NCI-H460 (cell line): ENCODE measurements at regions not wholly inside any gene's neighbourhood (a gene's known extent, or its start where the extent isn't known, plus 50 kb on each side); places are given as distances from the start of the nearest gene placed in this dataset.

ENCODE experiments used
- DNase-seq: peaks from one replicate; pipeline ENCODE4 v3.0.0-alpha.2; 2016; ENCODE audit warnings: low read depth; ENCODE audit errors: extremely low read depth

DNA sequence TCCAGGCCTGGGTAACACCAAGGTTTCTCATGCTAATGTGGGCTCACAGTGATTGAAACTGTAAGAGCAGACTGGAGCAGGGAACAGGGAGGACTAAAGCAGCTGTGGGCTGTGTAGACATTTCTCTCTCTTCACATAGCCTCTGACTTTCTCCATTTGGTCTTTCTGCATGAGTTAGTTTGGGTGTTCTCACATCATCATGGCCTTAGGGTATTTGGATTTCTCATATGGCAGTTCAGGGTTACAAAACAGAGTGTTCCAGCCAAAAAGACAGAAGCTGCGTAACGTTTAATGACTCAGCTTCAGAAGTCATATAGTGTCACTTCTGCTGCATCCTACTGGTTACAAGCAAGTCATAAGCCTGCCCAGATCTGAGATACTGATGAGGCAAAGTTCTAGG lies 52.0 kb upstream of the OSBPL8 start:
- peak; percentile 65 for DNase-seq

DNA sequence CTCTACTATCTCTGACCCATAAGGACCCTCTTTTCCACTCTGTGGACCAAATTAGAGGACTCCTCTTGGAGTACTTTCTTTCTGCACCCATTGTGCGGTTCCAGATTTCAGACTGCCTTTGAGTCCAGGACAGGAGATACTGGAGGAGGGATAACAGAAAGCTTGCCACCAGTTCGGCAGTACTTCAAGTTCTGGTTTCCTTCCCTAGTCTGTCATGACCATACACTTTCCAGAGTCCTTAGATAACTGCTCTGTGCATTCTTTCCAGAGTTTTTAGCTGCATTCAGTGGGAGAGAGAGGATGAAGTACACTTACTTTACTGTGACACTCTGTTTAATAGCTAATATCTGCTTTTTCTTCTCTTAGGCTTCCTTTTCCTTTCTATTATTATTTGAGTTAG lies 54.8 kb upstream of the OSBPL8 start:
- no peak for DNase-seq

DNA sequence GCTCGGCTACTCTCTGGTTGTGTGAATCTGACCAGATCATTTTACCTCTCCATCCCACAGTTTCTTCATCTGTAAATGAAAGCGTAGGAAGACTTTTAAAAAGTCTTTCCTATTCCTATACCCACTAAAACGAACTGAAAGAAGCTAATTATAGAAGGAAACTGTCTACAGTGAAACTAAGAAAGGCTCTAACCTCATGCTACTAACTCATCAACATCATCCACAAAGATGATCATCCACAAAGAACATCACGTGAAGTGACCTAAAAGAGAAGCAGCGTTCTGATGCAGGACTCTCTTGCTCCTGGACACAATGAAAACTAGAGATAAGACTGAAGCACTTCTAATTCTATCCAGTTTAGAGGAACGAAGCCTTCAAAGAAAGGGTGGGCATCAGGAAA lies 58.5 kb upstream of the OSBPL8 start:
- DNase-seq: no peak

DNA sequence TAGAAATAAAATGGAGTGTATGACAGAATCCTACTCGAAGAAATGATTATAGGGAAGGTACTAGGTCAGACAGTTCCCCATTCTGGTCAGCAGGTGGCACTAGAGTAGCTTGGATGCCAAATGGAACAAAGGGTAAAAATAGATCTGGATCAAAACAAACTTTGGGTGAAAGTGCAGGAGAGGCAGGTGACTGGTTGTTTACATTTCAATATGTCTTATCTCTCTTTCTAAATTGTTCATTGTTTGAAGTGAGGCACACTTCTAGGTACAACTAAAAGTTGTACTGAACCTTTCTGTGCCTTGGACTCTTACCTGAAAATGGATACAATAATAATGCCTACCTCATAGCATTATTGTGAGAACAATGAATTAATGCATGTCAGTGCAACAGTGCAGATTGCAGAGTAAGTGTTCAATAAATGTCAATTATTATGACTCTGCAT lies 62.0 kb upstream of the OSBPL8 start:
- DNase-seq: peak; percentile 69

DNA sequence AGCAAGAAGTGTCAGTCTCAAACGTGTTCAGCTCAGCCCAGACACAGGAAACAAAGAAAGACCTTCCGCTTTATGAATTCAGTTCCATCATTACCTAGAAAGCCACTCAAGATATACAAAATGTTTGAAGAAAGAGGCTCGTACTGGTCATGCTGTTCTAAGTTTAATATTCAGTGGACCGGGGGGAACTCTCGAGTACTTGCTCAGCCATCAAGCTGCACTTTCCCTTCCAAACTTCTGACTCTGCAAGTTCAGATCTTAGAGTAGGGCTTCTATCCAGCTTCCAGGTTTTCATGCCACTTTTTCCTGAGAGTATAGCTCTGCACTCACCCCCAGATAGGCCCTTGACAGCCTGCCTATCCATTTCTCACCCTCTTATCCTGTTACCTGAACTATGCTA lies 62.8 kb upstream of the OSBPL8 start:
- DNase-seq: no peak

DNA sequence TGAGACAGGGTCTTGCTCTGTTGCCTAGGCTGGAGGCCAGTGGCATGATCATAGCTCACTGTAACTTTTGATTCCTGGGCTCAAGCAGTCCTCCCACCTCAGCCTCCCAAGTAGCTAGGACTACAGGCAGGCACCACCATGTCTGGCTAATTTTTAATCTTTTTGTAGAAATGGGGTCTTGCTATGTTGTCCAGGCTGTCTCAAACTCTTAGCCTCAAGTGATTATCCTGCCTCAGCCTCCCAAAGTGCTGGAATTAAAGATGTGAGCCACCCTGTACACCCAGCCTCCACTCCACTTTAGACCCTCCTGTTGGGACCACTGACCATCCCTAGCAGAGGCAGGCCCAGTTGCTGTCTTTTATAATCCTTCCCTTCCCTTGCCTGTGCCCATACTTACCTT lies 63.3 kb upstream of the OSBPL8 start:
- no peak for DNase-seq

DNA sequence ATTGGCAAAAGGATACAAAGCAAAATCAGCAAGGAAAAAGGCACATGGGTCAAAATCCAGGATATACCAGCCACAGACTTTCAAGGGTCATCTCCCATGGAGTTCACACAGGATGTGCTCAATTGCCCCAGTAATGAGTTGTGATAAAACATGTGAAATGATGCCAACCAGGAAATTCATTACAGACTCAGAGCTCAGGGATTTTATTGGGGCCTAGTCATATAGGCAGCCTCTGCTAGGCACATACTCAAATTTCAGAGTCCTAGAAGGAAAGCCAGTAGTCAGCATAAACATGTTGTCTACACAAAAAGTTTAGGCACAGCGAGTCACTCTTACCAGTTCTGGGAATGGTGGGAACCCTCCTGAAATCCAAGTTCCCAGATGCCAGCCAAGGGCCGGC lies 64.4 kb upstream of the OSBPL8 start:
- no peak for DNase-seq

DNA sequence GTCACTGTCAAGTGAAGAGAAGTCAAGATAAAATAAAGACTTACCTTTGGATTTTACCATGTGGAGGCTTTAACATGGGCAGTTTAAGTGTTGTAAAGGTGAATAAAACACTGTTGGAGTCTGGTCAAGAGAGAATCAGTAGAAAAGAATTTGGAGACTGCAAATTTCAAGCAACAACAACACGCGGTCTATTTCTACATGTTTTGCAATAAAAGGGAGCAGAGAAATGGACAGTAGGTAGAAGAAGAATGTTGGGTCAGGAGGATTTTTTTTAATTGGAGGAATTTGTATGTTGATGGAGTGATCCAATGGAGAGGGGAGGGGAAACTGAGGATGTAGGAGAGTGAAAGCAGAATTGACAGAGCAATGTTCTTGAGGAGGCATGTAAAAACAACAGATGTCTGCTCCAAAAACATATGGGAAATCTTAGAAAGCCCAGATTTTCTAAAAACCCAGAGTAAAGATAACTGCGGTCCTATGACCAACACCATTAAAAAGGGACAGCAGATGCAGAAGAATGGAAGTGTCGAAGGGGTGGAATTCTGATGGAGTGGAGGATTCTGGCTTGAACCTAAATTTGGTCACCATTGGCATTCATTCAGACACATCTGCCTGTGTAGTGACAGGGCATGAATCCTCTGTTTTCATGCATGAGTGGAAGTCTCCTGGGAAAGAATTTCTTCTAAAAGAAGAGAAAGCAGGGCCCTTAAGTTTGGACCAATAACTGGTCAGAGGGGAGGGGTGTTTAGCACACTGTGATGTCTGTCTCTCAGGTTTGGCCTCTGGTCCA lies 68.0 kb upstream of the OSBPL8 start:
- DNase-seq: no peak

DNA sequence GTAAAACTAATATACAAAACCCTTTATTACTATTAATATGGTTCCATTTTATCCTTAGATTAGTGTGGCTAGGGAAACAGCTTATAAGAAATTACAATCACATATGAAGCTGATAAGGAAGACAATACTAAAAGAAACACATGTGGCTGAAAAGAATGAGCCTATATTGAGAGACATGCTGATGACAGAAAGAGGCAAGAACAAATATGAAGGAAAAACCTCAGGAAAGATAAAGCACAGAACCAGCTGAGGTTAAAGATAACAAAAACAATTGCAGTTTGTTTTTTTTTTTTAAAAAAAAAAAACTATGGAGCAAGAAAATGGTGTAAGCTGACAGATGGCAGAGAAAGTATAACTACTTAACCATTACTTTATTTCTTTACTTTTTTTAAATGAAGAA lies 69.2 kb upstream of the OSBPL8 start:
- DNase-seq: no peak

DNA sequence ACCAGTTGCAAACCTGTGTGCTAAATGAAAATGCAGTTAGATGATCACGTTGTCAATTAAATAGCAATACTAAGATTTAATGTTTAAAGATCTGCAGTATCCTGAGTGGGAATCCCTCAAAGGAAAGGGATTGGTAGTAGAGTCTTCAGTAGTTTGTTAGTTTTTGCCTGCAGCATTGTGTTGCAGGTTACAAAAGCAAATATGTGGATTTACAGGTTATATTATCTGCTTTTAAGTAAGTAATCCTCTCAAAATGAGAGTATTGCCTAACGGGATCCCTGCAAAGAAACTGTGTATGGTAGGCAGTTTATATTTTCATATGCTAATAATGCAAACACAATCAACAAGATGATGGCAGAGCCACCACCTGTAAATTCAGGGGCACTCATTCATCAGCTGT lies 72.2 kb upstream of the OSBPL8 start:
- no peak for DNase-seq

DNA sequence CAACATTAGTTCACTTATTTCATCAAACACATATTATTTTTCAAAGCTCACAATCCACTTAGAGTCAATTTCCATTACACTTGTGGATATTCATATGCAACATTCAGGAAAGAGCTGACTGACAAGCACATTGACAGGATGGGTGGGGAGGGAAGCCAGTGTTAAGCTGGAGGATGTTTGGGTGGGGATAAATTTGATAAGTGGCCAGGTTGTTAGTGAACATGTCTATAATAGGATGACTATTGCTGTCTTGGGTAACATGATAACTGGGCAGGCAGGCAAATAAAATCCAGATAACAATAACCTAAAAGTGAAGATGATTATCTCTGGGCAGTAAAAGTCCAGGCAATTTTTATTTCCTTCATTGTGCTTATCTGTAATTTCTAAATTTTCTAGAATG lies 73.8 kb upstream of the OSBPL8 start:
- DNase-seq: no peak

DNA sequence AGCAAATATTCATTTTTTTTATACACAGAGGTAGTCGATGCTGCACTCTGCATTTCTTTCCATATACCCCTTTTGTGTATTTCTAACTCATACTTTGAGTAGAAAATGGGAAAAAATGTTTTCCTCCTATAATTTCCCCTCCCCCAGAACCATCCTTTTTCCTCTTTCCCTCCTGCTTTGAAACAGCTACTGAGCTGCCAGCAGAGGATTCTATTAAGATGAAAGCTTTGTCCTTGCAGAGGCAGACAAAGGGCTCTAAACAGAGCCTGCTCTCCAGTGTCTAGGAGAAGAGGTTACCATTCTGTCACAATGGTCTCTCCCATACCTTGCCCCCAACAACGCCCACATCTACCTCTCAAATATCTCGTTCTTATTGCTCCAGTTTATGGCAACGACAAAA lies 74.6 kb upstream of the OSBPL8 start:
- no peak for DNase-seq

DNA sequence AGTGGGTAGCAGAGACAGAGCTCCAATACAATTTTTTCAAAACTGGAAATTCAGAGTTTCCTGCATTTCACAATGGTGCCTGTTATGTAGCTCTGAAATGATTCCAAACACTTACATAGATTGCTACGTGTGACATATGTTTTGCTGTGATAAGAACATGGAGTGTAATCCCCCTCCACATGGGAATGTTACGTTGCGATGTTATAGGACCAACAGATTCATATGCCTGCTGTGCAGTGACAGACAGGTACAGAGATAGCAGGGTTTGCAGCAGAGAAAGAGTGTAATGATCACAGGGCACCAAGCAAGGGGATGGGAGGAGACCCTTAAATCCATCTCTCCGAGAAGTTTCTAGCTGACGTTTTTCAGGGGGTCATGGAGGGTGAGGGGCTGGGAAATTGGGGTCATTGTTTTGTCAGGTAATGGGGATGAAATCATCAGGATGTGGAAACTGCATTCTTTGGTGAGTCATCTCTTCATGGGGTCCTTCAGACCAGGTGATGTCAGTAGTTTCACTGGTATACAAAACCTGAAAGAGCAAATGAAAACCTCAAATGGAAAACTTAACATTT lies 76.6 kb upstream of the OSBPL8 start:
- no peak for DNase-seq

DNA sequence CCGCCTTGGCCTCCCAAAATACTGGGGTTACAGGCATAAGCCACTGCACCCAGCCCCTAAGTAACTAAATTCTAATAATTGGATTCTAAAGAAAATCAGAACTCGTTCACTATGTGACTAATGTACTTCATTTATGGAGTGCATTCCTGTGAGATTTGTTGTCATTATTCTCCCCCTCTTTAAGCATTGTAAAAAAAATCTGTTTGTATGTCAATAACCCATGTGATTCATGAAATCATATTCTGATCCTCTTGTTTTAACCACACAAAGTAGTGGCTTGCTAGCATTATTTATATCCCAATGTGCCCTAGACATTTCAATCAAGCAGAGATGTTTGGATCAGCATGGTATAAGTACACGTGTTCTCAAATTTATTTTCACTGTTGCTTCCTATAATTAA lies 78.2 kb upstream of the OSBPL8 start:
- no peak for DNase-seq

DNA sequence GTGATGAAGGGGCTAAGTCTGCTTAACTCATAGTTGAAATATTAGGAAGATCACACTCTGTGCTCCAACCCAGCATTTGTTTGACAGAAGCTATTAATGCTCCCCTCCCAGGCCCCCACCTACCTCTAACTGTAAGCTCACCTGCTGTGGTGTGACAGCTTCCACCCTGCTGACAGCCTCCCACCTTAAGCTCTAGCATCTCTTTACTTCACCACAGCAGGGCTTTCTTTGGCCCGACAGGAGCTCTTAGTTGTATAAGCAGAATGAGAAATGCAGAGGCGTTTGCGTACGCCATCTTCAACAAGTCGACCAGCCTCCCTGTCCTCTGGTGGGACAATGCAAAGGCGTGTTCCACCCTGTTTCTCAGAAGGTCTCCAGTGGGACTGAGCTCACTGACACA lies 80.1 kb upstream of the OSBPL8 start:
- DNase-seq: no peak

DNA sequence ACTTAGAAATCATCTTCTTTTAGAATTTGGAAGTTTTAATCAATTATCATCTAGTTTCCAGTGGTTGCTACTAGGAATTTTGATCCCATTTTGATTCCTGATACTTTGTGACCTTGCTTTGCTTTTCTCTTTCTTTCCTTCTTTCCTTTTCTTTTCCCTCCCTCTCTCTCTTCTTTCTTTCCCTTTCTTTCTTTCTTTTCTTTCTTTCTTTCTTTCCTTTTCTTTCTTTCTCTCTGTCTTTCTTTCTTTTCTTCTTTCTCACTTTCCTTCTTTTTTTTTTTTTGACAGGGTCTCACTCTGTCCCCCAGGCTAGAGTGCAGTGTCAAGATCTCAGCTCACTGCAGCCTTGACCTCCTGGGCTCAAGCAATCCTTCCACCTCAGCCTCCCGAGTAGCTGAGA lies 81.5 kb upstream of the OSBPL8 start:
- no peak for DNase-seq

DNA sequence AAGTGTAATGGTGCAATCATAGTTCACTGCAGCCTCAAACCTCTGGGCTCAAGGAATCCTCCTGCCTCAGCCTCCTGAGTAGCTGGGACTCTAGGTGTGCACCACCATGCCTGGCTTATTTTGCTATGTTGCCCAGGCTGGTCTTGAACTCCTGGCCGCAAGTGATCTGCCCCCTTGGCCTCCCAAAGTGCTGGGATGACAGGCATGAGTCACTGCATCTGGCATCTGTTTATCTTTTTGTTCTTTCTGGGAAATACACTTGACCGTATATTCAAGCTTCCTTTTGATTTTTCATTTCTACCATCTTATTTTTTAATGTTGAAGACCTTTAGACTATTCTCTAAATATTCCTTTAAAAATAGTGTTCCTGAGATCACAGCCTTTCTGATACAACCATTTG lies 82.4 kb upstream of the OSBPL8 start:
- DNase-seq: no peak

DNA sequence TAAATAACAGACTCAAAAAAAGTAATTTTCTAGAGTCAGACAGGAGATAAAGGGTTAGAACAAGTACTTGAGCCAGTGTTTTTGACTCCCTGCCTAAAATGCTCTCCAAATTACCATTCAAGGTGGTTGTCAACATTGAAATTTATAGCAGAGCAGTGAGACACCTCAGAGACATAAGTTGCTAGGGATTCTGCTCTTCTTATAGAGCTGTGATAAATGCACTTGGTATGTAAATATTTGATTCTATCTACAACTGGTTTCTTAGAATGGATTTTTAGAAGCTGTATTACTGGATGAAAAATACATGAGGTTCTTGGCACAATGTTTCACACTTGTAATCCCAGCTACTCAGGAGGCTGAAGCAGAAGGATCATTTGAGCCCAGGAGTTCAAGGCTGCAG lies 83.9 kb upstream of the OSBPL8 start:
- DNase-seq: no peak

DNA sequence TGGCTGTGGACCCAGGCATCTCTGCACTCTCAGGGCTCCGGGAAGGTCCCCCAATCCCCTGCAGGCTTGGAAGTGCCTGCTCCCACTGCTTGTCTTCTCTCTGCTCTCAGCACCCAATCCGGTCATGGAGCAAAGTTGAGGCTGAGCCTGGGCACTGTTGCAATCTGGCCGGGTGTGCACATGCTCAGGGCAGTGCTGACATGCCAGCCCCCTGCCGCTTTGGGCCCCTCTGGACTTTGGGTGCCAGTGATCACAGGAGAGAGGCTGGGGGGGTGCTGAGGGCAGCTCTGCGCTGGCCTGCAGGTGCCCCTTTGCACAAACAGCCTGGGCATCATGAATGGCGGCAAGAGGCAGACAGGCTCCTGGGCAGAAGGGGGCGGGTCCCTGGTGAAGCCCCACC lies 85.4 kb upstream of the OSBPL8 start:
- no peak for DNase-seq

DNA sequence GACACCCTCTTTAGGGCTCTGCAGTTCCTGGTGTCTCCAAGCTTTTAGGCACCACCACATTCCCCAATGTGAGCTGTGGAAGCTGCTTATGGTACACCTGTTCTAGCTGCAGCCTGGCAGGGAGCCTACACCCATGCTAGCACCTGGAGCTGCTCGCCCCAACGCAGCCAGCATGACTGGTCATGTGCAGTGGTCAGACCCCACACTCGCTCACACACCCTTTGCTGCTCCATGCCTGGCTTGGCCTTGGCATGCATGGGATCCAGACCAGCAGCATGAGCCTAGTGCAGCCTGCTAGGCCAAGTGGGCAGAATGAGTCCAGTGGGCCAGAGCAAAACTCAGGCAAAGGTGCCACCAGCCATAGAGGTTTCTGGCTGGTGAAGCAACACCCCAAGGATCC lies 86.4 kb upstream of the OSBPL8 start:
- DNase-seq: no peak

DNA sequence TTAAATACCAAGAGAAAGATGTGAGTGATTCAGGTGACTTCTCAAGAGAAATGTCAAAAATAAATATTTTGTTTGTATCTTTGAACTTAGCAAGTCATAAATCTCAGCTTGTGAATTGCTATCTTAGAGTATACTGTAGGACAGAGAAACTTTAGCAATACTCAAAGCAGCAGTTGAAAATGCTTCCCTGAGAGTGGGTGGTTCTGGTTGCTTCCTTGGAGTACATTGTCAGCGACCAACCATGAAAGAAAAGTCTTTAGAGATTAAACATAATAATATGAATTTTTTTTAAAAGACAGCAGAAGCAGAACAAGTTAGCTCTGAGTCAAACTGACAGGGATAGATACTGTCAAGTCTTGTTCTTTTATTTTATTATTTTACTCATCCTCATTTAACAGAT lies 86.8 kb upstream of the OSBPL8 start:
- DNase-seq: no peak

DNA sequence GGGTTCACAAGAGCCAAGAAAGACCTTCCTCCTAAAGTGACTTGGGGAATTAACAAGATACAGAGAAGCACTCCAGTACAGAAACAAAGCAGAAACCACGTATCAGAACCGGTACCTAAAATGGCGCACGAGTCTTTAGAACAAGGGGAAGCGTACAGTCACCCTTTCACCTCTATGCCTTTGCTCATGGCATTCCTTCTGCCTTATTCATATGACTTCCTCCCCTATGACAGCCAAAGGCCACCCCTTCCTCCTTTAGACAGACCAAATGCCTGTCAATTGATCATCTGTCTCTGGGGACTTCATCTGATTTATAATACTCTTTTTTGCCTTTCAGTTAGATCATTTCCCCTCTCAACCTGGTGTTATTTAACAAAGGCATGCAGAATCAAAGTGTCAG lies 89.5 kb upstream of the OSBPL8 start:
- DNase-seq: no peak

DNA sequence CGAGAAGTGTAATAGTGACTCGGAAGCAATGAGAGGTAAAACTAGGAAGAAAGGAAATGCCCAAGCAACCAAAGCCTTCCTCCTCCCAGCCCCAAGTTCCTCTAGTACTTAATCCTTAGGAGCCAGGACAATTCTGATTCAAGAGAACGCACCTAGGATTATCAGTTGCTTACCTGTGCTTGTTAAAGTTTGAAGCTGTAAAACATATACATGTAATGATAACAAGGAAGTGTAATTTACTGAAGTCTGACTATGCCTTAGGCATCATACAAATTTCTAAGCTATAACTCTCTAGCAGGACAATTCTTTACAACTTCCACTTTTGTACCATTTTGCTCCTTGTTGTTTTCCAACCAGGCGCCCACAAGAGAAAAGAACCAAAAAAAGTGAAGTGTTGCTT lies 92.8 kb upstream of the OSBPL8 start:
- no peak for DNase-seq
